GM12874 (cell line): ENCODE measurements at regions not wholly inside any gene's neighbourhood (a gene's known extent, or its start where the extent isn't known, plus 50 kb on each side); places are given as distances from the start of the nearest gene placed in this dataset.

Experiments
- CTCF ChIP-seq: IDR thresholded peaks from 2 replicates; pipeline ENCODE4 v1.5.1; 2011; ENCODE audit warnings: low read depth, mild to moderate bottlenecking, control low read depth, low read length, moderate library complexity; ENCODE audit not compliant: insufficient read depth

GRCh38 chr2:41678639-41679038 is 369.2 kb upstream of the PKDCC start:
- TF ChIP-seq CTCF: no peak

- no peak for TF ChIP-seq CTCF
These were observed 361.7 kb upstream of the PKDCC start for GRCh38 chr2:41686156-41686555.

GRCh38 chr2:41691561-41691960 is 356.3 kb upstream of the PKDCC start:
- no peak for TF ChIP-seq CTCF

GRCh38 chr2:41694536-41695049 is 353.2 kb upstream of the PKDCC start:
- no peak for TF ChIP-seq CTCF

GRCh38 chr2:41695198-41696113 is 352.4 kb upstream of the PKDCC start:
- TF ChIP-seq CTCF: no peak

- no peak for TF ChIP-seq CTCF
These were observed 350.4 kb upstream of the PKDCC start for GRCh38 chr2:41697389-41697788.

GRCh38 chr2:41698678-41699422 is 349.0 kb upstream of the PKDCC start:
- peak; percentile 80 for TF ChIP-seq CTCF
